Stomach (tissue), 8 donors: ENCODE measurements at regions not wholly inside any gene's neighbourhood (a gene's known extent, or its start where the extent isn't known, plus 50 kb on each side); places are given as distances from the start of the nearest gene placed in this dataset.

Experiments
- DNase-seq, 2 donors: peaks; one replicate each; pipeline versions ENCODE4 v3.0.0 to v3.0.0-alpha.2; 2013 to 2019
- H3K27ac ChIP-seq, 5 donors: fragments of 200-600 bp in 4 of 5; sonication (generic) in 4 of 5; one replicate each; pipeline ENCODE4 v1.5.1; 2013 to 2019; ENCODE audit warnings: mild to moderate bottlenecking in 1 of 5, moderate library complexity in 1 of 5
- H3K27me3 ChIP-seq, 3 donors: fragments of 200-600 bp; sonication (generic); one replicate each; pipeline ENCODE4 v1.5.1; 2017 to 2019; ENCODE audit warnings: mixed run types in 1 of 3
- H3K36me3 ChIP-seq, 4 donors: fragments of 200-600 bp; sonication (generic); 1 replicate in 3 of 4; 2 replicates in 1 of 4; pipeline ENCODE4 v1.5.1; 2016 to 2019
- H3K4me1 ChIP-seq, 4 donors: fragments of 200-600 bp; sonication (generic); one replicate each; pipeline ENCODE4 v1.5.1; 2016 to 2019
- H3K4me3 ChIP-seq, 4 donors: fragments of 200-600 bp; sonication (generic) in 3 of 4; one replicate each; pipeline ENCODE4 v1.5.1; 2016 to 2019; ENCODE audit warnings: mild to moderate bottlenecking in 1 of 4
- H3K9me3 ChIP-seq, 4 donors: fragments of 200-600 bp; sonication (generic); one replicate each; pipeline ENCODE4 v1.5.1; 2016 to 2019
- CTCF ChIP-seq, 7 experiments: fragments of 450-650 bp in 4 of 7; fragments of 200-600 bp in 3 of 7; sonication (generic) in 3 of 7; IDR thresholded peaks; one replicate each; pipeline ENCODE4 v1.5.1; 2016 to 2019; ENCODE audit warnings: antibody characterized with exemption in 7 of 7, control low read depth in 2 of 7, mild to moderate bottlenecking in 1 of 7
- EP300 ChIP-seq: sonication (generic); formaldehyde crosslinking; IDR thresholded peaks from one replicate; pipeline ENCODE4 v1.6.1; 2017; ENCODE audit warnings: antibody characterized with exemption
- POLR2A ChIP-seq, 4 donors: fragments of 450-650 bp; IDR thresholded peaks; one replicate each; pipeline ENCODE4 v1.6.1; 2016; ENCODE audit warnings: antibody characterized with exemption in 4 of 4, control low read depth in 2 of 4, mild to moderate bottlenecking in 1 of 4, moderate library complexity in 1 of 4
- POLR2AphosphoS5 ChIP-seq, 3 donors: sonication (generic); formaldehyde crosslinking; IDR thresholded peaks; one replicate each; pipeline ENCODE4 v1.6.1; 2016; ENCODE audit warnings: antibody characterized with exemption in 3 of 3
- WGBS, 5 donors: extraction: QIAGEN DNeasy Blood & Tissue Kit in 3 of 5; methylation state at CpG; one replicate each; pipeline versions ENCODE4 v1.1.5 to v1.1.7; 2013 to 2018; 5-methylcytosine and 5-hydroxymethylcytosine counted together
- intact Hi-C: fragments of 100-400 bp; cut with DNase I; formaldehyde crosslinking; loops from one replicate; pipeline ENCODE4 v1.15.1; 2023; ENCODE audit warnings: low total_unique reads
- donor health status: healthy with polysubstance abuse.
- donor health status: Bipolar disorder and iron deficiency.
- donor health status: healthy.

- no peaks in the 10 kb centered on the region for H3K27me3 ChIP-seq
- DNase-seq, result no peak
- 94 to 100% (median 96%) methylated on average over 2 of the region's 2 CpGs for WGBS, 5 donors
- H3K4me3 ChIP-seq, result no peak overlapping the region
- H3K27ac ChIP-seq, result no peak overlapping the region
- peaks cover 5 to 8% (median 8%) of the 10 kb centered on the region in 4 donors for H3K4me1 ChIP-seq
- TF ChIP-seq POLR2A (IDR thresholded peaks at IDR 0.05) (no peak), EP300 (no peak), CTCF (IDR thresholded peaks at IDR 0.05) (no peak), POLR2AphosphoS5 (IDR thresholded peaks at IDR 0.05) (no peak)
- no peaks in the 10 kb centered on the region for H3K36me3 ChIP-seq
- H3K9me3 ChIP-seq, result peaks cover 0 to 7% (median 4%) of the 10 kb centered on the region in 4 donors
- intact Hi-C loops, result no loop called here
Observed at GRCh38 chr7:42580061-42580460, 331.8 kb downstream of the C7orf25 start.

- intact Hi-C loops, result no loop called here
- TF ChIP-seq CTCF (IDR thresholded peaks at IDR 0.05) (no peak), EP300 (no peak), POLR2A (IDR thresholded peaks at IDR 0.05) (no peak), POLR2AphosphoS5 (IDR thresholded peaks at IDR 0.05) (no peak)
- H3K9me3 ChIP-seq, result peaks cover 0 to 7% (median 4%) of the 10 kb centered on the region in 4 donors
- peak overlapping the region in 2 of 5 donors; percentile 19 to 21 for H3K27ac ChIP-seq
- H3K36me3 ChIP-seq, result no peaks in the 10 kb centered on the region
- no peaks in the 10 kb centered on the region for H3K27me3 ChIP-seq
- peaks cover 19 to 45% (median 24%) of the 10 kb centered on the region in 4 donors for H3K4me1 ChIP-seq
- no peak overlapping the region for H3K4me3 ChIP-seq
- WGBS, 5 donors, result 35 to 68% (median 60%) methylated on average over 2 of the region's 2 CpGs
- no peak for DNase-seq
Observed at GRCh38 chr7:42575171-42575570, 336.7 kb downstream of the C7orf25 start.

- peak overlapping the region in 2 of 5 donors; percentile 9 to 19 for H3K27ac ChIP-seq
- H3K36me3 ChIP-seq, result no peaks in the 10 kb centered on the region
- no peak overlapping the region for H3K4me3 ChIP-seq
- intact Hi-C loops, result no loop called here
- peaks cover 0 to 7% (median 4%) of the 10 kb centered on the region in 4 donors for H3K9me3 ChIP-seq
- no peaks in the 10 kb centered on the region for H3K27me3 ChIP-seq
- 73 to 83% (median 76%) methylated on average over 3 of the region's 3 CpGs for WGBS, 5 donors
- H3K4me1 ChIP-seq, result peaks cover 19 to 45% (median 24%) of the 10 kb centered on the region in 4 donors
- peak in 1 of 2 donors; percentile 21 for DNase-seq
- TF ChIP-seq POLR2AphosphoS5 (IDR thresholded peaks at IDR 0.05), result no peak
- no peak for TF ChIP-seq EP300
- TF ChIP-seq CTCF (IDR thresholded peaks at IDR 0.05), result no peak
- TF ChIP-seq POLR2A (IDR thresholded peaks at IDR 0.05), result no peak
Observed at GRCh38 chr7:42574685-42575084, 337.2 kb downstream of the C7orf25 start.

GRCh38 chr7:42573881-42574672, 337.1 kb upstream of the GLI3 start:
- no peak overlapping the region for H3K4me3 ChIP-seq
- TF ChIP-seq POLR2A (IDR thresholded peaks at IDR 0.05) (no peak), POLR2AphosphoS5 (IDR thresholded peaks at IDR 0.05) (peak in 2 of 3 donors; percentile 45 to 53), EP300 (no peak)
- intact Hi-C loops, result no loop called here
- peak in 1 of 2 donors; percentile 56 for DNase-seq
- H3K4me1 ChIP-seq, result peaks cover 19 to 45% (median 24%) of the 10 kb centered on the region in 4 donors
- 24 to 40% (median 27%) methylated on average over 7 of the region's 7 CpGs for WGBS, 5 donors
- H3K27ac ChIP-seq, result peak overlapping the region in 3 of 5 donors; percentile 9 to 24 (median 19)
- no peaks in the 10 kb centered on the region for H3K27me3 ChIP-seq
- peaks cover 0 to 5% (median 1%) of the 10 kb centered on the region in 4 donors for H3K9me3 ChIP-seq
- H3K36me3 ChIP-seq, result no peaks in the 10 kb centered on the region

GRCh38 chr7:42572561-42572960, 335.6 kb upstream of the GLI3 start:
- Histone ChIP-seq H3K27me3 (no peaks in the 10 kb centered on the region), H3K27ac (peak overlapping the region in 1 of 5 donors; percentile 68), H3K36me3 (no peaks in the 10 kb centered on the region), H3K4me3 (no peak overlapping the region), H3K9me3 (no peaks in the 10 kb centered on the region), H3K4me1 (peaks cover 19 to 46% (median 24%) of the 10 kb centered on the region in 4 donors)
- intact Hi-C loops, result no loop called here
- no peak for DNase-seq
- TF ChIP-seq POLR2A (IDR thresholded peaks at IDR 0.05) (no peak), POLR2AphosphoS5 (IDR thresholded peaks at IDR 0.05) (no peak), EP300 (no peak), CTCF (IDR thresholded peaks at IDR 0.05) (no peak)
- 50 to 73% (median 67%) methylated on average over 1 of the region's 1 CpG for WGBS, 5 donors
